AG20443 (cell line): ENCODE measurements at regions not wholly inside any gene's neighbourhood (a gene's known extent, or its start where the extent isn't known, plus 50 kb on each side); places are given as distances from the start of the nearest gene placed in this dataset.
"Not testable (repeated sequence)": the region's sequence is repeated elsewhere in the genome, so short reads cannot be mapped to it uniquely, and the experiment has no call there.

Experiments used
- DNase-seq: peaks from one replicate; pipeline ENCODE4 v3.0.0; 2012; ENCODE audit warnings: low spot score, mixed read lengths

GRCh38 chr2:61774351-61774750 lies 79.5 kb downstream of the FAM161A start:
- DNase-seq, result no peak

- no peak for DNase-seq
These were observed 81.7 kb downstream of the FAM161A start for GRCh38 chr2:61771904-61772845.

- DNase-seq, result peak; percentile 29
These were observed 83.1 kb downstream of the FAM161A start for GRCh38 chr2:61770746-61771145.

DNA sequence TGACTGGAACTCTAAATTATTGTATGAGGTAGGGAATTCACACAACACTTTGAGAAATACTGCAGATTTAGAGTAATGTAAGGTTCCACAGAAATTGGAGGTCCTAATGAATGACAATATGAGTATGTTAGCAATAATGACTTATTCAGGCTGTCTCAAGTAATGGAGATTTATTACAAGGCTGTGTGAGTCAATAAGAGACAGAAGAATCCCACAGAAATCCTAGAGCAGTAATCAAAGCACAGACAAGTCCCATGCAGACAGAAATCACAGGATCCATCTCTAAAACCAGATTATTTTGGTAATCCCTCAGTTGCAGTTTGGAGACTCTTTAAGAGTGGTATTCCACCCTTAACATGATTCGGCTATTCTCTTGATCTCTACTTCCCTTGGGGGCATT lies 83.6 kb downstream of the FAM161A start:
- no peak for DNase-seq

DNA sequence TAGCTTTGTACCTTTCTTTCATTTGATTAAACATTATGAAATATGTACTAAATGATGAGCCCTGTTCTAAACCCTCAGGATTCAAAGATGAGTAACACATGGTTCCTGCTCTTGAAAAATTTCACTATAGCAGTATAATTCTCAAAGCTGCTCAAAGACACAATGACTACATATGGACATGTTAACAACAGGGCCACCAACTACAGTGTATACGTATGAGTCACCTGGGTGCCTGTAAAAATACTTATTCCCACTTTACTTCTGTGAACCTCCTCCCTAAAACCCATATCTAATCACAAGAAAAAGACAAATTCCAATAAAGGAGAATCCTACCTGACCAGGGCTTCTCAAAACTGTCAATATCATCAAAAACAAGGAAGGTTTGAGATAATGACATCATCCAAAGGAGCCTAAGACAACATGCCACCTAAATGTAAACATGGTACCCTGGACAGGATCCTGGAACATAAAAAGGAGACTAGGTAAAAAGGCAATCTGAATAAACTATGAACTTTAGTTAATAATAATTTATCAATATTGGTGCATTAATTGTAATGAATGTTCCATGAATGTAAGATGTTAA lies 84.7 kb downstream of the FAM161A start:
- DNase-seq, result no peak

- DNase-seq, result peak; percentile 97
These were observed 89.6 kb downstream of the FAM161A start for GRCh38 chr2:61764035-61764800.

- DNase-seq, result peak; percentile 82
These were observed 90.2 kb downstream of the FAM161A start for GRCh38 chr2:61763605-61764034.

DNA sequence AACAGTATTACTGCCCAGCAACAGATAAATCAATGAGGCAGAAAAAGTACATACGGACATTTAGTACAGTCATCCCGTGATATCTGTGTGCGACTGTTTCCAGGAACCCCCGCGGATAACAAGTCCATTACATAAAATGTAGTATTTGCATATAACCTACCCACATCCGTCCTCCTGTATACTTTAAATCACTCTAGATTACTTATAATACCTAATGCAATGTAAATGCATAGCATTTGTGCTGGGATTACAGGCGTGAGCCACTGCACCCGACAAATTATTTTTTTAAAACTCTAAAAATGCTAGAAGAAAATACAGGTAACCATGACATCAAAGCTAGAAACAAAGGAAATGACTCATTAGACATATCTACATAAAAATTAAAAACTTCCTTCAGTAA lies 91.6 kb downstream of the FAM161A start:
- no peak for DNase-seq

GRCh38 chr2:61759718-61760117 lies 94.1 kb downstream of the FAM161A start:
- no peak for DNase-seq

- peak; percentile 67 for DNase-seq
These were observed 94.9 kb downstream of the FAM161A start for GRCh38 chr2:61759005-61759404.

DNA sequence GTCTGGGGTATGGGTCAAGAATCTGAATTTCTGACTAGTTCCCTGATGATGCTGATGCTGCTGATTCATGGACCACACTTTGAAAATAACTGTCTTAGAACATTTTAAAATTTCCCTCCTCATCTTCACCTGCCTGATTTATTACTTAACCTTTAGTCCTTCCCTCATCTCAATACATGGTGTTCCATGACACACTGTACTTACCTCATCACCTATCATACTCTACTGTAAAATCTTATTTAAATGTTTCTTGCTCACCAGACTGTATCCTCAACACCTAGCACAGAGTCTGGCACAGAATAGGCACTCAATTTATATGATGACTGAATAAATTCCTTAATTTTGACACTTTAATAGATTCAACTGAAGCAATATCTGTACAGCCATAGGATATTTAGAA lies 95.7 kb downstream of the FAM161A start:
- no peak for DNase-seq

DNA sequence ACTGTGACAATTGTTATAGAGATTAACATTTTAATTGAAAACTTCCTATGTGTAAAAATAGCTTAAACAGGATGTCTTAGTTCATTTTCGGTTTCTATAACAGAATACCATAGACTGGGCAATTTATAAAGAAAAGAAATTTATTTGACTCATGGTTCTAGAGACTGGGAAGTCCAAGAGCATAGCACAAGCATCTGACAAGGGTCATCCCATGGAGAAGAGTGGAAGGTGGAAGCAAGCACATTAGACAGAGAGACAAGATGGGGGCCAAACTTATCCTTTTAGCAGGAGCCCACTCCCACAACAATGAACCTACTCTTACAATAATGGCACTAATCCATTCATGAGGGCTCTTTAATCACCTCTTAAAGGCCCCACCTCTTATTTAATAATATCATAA lies 100.3 kb downstream of the FAM161A start:
- DNase-seq, result no peak

DNA sequence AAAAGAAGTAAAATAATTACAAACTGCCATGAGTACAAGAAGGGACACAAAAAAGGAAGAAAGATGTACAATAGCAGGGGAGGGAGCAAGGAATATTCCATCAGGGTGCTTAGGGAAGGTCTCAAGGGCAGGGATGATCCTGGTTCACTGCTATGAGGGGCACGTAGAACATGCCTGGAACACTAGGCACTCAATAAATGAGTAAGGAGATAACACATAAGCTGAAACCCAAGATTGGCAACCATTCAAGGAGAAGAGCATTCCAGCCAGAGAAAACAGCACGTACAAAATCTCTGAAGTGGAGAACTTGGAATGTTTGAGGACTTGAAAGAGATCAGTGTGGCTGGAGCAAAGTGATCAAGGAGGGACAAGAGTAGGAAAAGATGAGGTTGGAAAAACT lies 103.2 kb downstream of the FAM161A start:
- DNase-seq, result peak; percentile 28

GRCh38 chr2:61742955-61743354 lies 110.9 kb downstream of the FAM161A start:
- no peak for DNase-seq

- DNase-seq, result no peak
These were observed 116.0 kb downstream of the FAM161A start for GRCh38 chr2:61737841-61738240.

DNA sequence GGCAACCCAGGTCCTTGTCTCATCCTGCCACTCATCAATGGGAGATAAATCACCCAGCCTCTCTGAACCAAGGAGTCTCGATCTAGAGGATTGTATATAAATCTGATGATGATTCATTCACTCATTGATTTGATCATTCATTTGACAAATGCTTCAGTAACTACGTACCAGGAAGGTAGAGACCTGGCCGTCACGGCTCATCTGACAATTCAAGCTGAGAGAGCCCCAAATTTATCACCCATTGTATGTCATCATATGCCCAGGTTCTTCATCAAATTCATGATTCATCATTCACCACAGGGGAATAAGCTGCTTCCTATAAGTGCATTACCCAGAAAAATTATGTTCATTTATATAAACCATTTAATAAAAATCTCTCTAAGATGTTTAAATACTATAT lies 116.9 kb downstream of the FAM161A start:
- no peak for DNase-seq

DNA sequence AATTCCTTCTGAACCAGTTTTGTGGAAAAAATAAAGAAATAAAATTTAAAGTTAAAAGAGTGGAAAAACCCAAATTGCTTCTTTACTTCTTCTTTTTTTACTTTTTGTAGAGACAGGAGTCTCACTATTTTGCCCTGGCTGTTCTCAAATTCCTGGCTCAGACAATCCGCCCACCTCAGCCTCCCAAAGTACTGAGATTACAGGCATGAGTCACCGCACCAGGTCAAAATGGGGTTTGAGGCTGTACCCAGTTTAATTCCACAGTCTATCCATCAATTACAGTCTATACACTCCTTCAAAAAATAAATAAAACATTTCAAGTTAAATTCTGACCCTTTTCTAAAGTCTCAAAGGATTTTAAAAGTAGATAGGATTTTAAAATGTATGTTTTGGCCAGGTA lies 120.3 kb downstream of the FAM161A start:
- no peak for DNase-seq

GRCh38 chr2:61732787-61733186 lies 121.1 kb downstream of the FAM161A start:
- DNase-seq, result no peak

DNA sequence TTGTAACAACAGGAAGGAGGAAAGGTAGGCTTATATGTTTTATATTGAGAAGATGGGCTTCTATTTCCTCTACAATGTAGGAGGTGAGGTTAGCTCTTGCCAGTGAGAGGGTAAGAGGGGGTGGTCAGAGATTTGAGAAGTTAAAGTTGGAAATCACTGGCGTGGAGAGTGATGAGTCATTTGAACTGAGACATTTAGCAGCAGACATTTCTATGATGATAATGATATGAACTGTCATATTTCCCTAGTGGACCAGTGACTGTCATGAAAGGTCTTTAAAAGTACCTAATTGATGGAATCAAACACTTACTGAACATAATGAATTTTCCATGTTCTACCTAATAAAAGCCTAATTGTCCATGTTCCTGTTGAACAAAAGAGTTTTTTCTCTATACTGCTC lies 126.1 kb downstream of the FAM161A start:
- no peak for DNase-seq

GRCh38 chr2:61726456-61727209 lies 127.2 kb downstream of the FAM161A start:
- peak; percentile 20 for DNase-seq

DNA sequence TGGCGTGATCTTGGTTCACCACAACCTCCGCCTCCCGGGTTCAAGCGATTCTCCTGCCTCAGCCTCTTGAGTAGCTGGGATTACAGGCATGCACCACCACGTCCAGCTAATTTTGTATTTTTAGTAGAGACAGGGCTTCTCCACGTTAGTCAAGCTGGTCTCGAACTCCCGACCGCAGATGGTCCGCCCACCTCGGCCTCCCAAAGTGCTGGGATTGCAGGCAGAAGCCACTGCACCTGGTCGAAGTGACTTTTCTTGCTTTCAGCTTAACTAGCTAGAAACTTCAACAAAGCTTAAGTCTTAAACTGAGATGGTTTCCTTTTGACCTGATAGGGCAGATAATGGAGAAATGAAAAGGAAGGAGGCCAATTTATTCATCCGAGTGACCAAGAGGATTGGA lies 130.5 kb downstream of the FAM161A start:
- DNase-seq, result not testable (repeated sequence)

GRCh38 chr2:61722800-61723199 lies 131.1 kb downstream of the FAM161A start:
- DNase-seq, result no peak
